ENCODE measurements at regions not wholly inside any gene's neighbourhood (a gene's known extent, or its start where the extent isn't known, plus 50 kb on each side); places are given as distances from the start of the nearest gene placed in this dataset.

GRCh38 chr2:5242751-5243150 lies 449.4 kb upstream of the SOX11 start:
- H3K4me3 ChIP-seq = no peak overlapping the region
- H3F3A ChIP-seq (ENCODE audit: insufficient read depth) = no peaks in the 10 kb centered on the region
- H3K4me2 ChIP-seq (ENCODE audit: unreplicated experiment) = no peak overlapping the region
- no peaks in the 10 kb centered on the region for H3K79me2 ChIP-seq (ENCODE audit: insufficient read depth)
- in situ Hi-C loops (cut with MboI) = no loop called here
- H3K9ac ChIP-seq = no peak overlapping the region
- H2AFZ ChIP-seq = no peak overlapping the region
- no peaks in the 10 kb centered on the region for H3K4me1 ChIP-seq (ENCODE audit: insufficient read depth)
- H3K36me3 ChIP-seq (ENCODE audit: low read depth) = no peaks in the 10 kb centered on the region
- H3K9me3 ChIP-seq (ENCODE audit: low read depth) = no peaks in the 10 kb centered on the region
- WGBS, 2 experiments (ENCODE audit: low coverage in 1 of 2, low lambda C conversion rate in 2 of 2, missing lambda C conversion rate in 2 of 2) = 8 to 11% methylated on average over 3 of the region's 3 CpGs
- no peak for TF ChIP-seq EZH2 (IDR thresholded peaks at IDR 0.05; ENCODE audit: insufficient read depth, poor library complexity, severe bottlenecking)
- no peak for TF ChIP-seq EZH2phosphoT487 (IDR thresholded peaks at IDR 0.05; ENCODE audit: insufficient read depth, low read depth)
- H3K9me2 ChIP-seq (ENCODE audit: insufficient read depth) = no peaks in the 10 kb centered on the region
- no peak for DNase-seq
- no peaks in the 10 kb centered on the region for H4K20me1 ChIP-seq (ENCODE audit: insufficient read depth)
- H3K27ac ChIP-seq = no peak overlapping the region
- no peaks in the 10 kb centered on the region for H3K27me3 ChIP-seq (replicated peaks; ENCODE audit: insufficient read depth)

- no peak overlapping the region for H2AFZ ChIP-seq
- in situ Hi-C loops (cut with MboI) = no loop called here
- no peak for DNase-seq
- no peaks in the 10 kb centered on the region for H3F3A ChIP-seq (ENCODE audit: insufficient read depth)
- WGBS, 2 experiments (ENCODE audit: low coverage in 1 of 2, low lambda C conversion rate in 2 of 2, missing lambda C conversion rate in 2 of 2) = 27 to 34% methylated on average over 5 of the region's 5 CpGs
- H3K79me2 ChIP-seq (ENCODE audit: insufficient read depth) = no peaks in the 10 kb centered on the region
- no peaks in the 10 kb centered on the region for H3K27me3 ChIP-seq (replicated peaks; ENCODE audit: insufficient read depth)
- TF ChIP-seq EZH2phosphoT487 (IDR thresholded peaks at IDR 0.05; ENCODE audit: insufficient read depth, low read depth) (no peak), EZH2 (IDR thresholded peaks at IDR 0.05; ENCODE audit: insufficient read depth, poor library complexity, severe bottlenecking) (no peak)
- no peaks in the 10 kb centered on the region for H3K36me3 ChIP-seq (ENCODE audit: low read depth)
- H3K9ac ChIP-seq = no peak overlapping the region
- no peaks in the 10 kb centered on the region for H3K4me1 ChIP-seq (ENCODE audit: insufficient read depth)
- H3K4me3 ChIP-seq = no peak overlapping the region
- H3K4me2 ChIP-seq (ENCODE audit: unreplicated experiment) = no peak overlapping the region
- no peak overlapping the region for H3K27ac ChIP-seq
- no peaks in the 10 kb centered on the region for H3K9me2 ChIP-seq (ENCODE audit: insufficient read depth)
- H4K20me1 ChIP-seq (ENCODE audit: insufficient read depth) = no peaks in the 10 kb centered on the region
- H3K9me3 ChIP-seq (ENCODE audit: low read depth) = no peaks in the 10 kb centered on the region
Measured at GRCh38 chr2:5250482-5250881, 441.7 kb upstream of the SOX11 start.

DNA sequence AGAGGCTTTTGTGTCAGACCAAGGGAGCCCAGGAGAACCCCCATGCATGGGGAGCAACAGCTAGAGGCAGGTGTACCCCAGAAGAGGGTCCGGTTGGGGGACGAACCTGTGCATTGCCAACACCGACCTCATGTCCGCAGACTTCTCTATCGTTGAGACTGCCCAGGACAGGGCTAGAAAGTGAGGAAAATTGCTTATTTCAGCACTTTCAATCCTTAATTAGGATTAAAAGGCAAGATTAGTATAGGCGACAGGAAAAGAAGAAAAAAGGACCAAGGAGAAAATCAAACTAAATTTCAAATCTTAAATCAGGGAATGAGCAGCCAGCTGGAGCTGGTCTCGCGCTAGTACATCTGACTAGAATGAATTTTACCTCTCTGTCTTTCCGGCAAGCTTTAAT lies 438.9 kb upstream of the SOX11 start:
- no peaks in the 10 kb centered on the region for H4K20me1 ChIP-seq (ENCODE audit: insufficient read depth)
- H3K4me1 ChIP-seq (ENCODE audit: insufficient read depth) = no peaks in the 10 kb centered on the region
- in situ Hi-C loops (cut with MboI) = no loop called here
- H3F3A ChIP-seq (ENCODE audit: insufficient read depth) = no peaks in the 10 kb centered on the region
- H3K36me3 ChIP-seq (ENCODE audit: low read depth) = no peaks in the 10 kb centered on the region
- H3K27me3 ChIP-seq (replicated peaks; ENCODE audit: insufficient read depth) = no peaks in the 10 kb centered on the region
- no peak overlapping the region for H3K4me3 ChIP-seq
- no peaks in the 10 kb centered on the region for H3K9me3 ChIP-seq (ENCODE audit: low read depth)
- 51 to 55% methylated on average over 9 of the region's 9 CpGs for WGBS, 2 experiments (ENCODE audit: low coverage in 1 of 2, low lambda C conversion rate in 2 of 2, missing lambda C conversion rate in 2 of 2)
- no peak overlapping the region for H3K27ac ChIP-seq
- no peaks in the 10 kb centered on the region for H3K9me2 ChIP-seq (ENCODE audit: insufficient read depth)
- DNase-seq = no peak
- no peak overlapping the region for H2AFZ ChIP-seq
- TF ChIP-seq EZH2 (IDR thresholded peaks at IDR 0.05; ENCODE audit: insufficient read depth, poor library complexity, severe bottlenecking) (no peak), EZH2phosphoT487 (IDR thresholded peaks at IDR 0.05; ENCODE audit: insufficient read depth, low read depth) (no peak)
- no peak overlapping the region for H3K4me2 ChIP-seq (ENCODE audit: unreplicated experiment)
- H3K9ac ChIP-seq = no peak overlapping the region
- H3K79me2 ChIP-seq (ENCODE audit: insufficient read depth) = no peaks in the 10 kb centered on the region

DNA sequence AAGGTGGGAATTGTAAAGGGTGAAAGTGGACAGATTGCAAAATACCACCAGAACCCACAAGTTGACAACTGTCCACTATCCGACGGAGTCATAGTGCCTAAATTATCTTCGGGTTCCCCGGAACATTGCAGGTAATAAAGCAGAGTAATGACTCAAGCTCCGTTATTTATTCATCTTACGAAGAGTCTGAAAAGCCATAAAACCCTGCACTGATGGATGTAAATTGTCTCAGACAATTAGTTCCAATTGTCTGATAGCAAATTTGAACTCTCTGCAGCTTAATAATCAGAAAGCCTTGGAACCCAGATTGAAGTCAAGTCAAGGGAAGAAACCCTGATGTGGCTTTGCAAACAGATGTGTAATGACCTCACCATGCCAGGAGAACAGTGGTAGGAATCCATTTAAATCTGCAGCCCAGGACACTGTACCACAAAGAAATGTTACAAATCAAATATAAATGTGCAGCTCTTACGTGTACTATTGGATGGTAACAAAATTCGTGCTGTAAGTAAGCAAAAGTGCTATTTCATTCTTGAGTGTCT lies 437.3 kb upstream of the SOX11 start:
- Histone ChIP-seq H3K4me1 (ENCODE audit: insufficient read depth) (no peaks in the 10 kb centered on the region), H2AFZ (no peak overlapping the region), H3K4me2 (ENCODE audit: unreplicated experiment) (no peak overlapping the region), H4K20me1 (ENCODE audit: insufficient read depth) (no peaks in the 10 kb centered on the region), H3K79me2 (ENCODE audit: insufficient read depth) (no peaks in the 10 kb centered on the region), H3K9me3 (ENCODE audit: low read depth) (no peaks in the 10 kb centered on the region), H3K9me2 (ENCODE audit: insufficient read depth) (no peaks in the 10 kb centered on the region), H3F3A (ENCODE audit: insufficient read depth) (no peaks in the 10 kb centered on the region), H3K9ac (no peak overlapping the region), H3K27me3 (replicated peaks; ENCODE audit: insufficient read depth) (no peaks in the 10 kb centered on the region), H3K4me3 (no peak overlapping the region), H3K27ac (no peak overlapping the region), H3K36me3 (ENCODE audit: low read depth) (no peaks in the 10 kb centered on the region)
- TF ChIP-seq EZH2 (IDR thresholded peaks at IDR 0.05; ENCODE audit: insufficient read depth, poor library complexity, severe bottlenecking) (no peak), EZH2phosphoT487 (IDR thresholded peaks at IDR 0.05; ENCODE audit: insufficient read depth, low read depth) (no peak)
- in situ Hi-C loops (cut with MboI) = no loop called here
- no peak for DNase-seq
- 25 to 26% methylated on average over 8 of the region's 8 CpGs for WGBS, 2 experiments (ENCODE audit: low coverage in 1 of 2, low lambda C conversion rate in 2 of 2, missing lambda C conversion rate in 2 of 2)

- H3K36me3 ChIP-seq (ENCODE audit: low read depth) = no peaks in the 10 kb centered on the region
- no peak overlapping the region for H3K4me2 ChIP-seq (ENCODE audit: unreplicated experiment)
- H3F3A ChIP-seq (ENCODE audit: insufficient read depth) = no peaks in the 10 kb centered on the region
- no peak overlapping the region for H3K4me3 ChIP-seq
- no peaks in the 10 kb centered on the region for H3K79me2 ChIP-seq (ENCODE audit: insufficient read depth)
- no peaks in the 10 kb centered on the region for H3K9me3 ChIP-seq (ENCODE audit: low read depth)
- no peak overlapping the region for H3K27ac ChIP-seq
- no peaks in the 10 kb centered on the region for H3K9me2 ChIP-seq (ENCODE audit: insufficient read depth)
- no peak for DNase-seq
- WGBS, 2 experiments (ENCODE audit: low coverage in 1 of 2, low lambda C conversion rate in 2 of 2, missing lambda C conversion rate in 2 of 2) = 14 to 30% methylated on average over 1 of the region's 1 CpG
- in situ Hi-C loops (cut with MboI) = no loop called here
- no peaks in the 10 kb centered on the region for H4K20me1 ChIP-seq (ENCODE audit: insufficient read depth)
- TF ChIP-seq EZH2 (IDR thresholded peaks at IDR 0.05; ENCODE audit: insufficient read depth, poor library complexity, severe bottlenecking) (no peak), EZH2phosphoT487 (IDR thresholded peaks at IDR 0.05; ENCODE audit: insufficient read depth, low read depth) (no peak)
- H3K4me1 ChIP-seq (ENCODE audit: insufficient read depth) = no peaks in the 10 kb centered on the region
- no peak overlapping the region for H3K9ac ChIP-seq
- no peaks in the 10 kb centered on the region for H3K27me3 ChIP-seq (replicated peaks; ENCODE audit: insufficient read depth)
- H2AFZ ChIP-seq = no peak overlapping the region
Measured at GRCh38 chr2:5263291-5263690, 428.9 kb upstream of the SOX11 start.

Measured in GM23248 (cell line).